GM13977 (cell line): ENCODE measurements at regions not wholly inside any gene's neighbourhood (a gene's known extent, or its start where the extent isn't known, plus 50 kb on each side); places are given as distances from the start of the nearest gene placed in this dataset.

ENCODE experiments used
- DNase-seq: peaks from one replicate; pipeline ENCODE4 v3.0.0; 2012; ENCODE audit warnings: low spot score
- in situ Hi-C: fragments of 300-500 bp; cut with MboI; formaldehyde crosslinking; loops from one replicate; pipeline ENCODE4 v1.12.0; 2022; ENCODE audit warnings: low sequenced_read_pairs, low pct_unique_long_range_greater_than_20kb, mixed read lengths, inconsistent platforms; ENCODE audit not compliant: unreplicated experiment
- TF ChIP-seq, protein P1 (sequence below): IDR thresholded peaks from 2 replicates; pipeline ENCODE4 v1.5.1; 2012; ENCODE audit warnings: mild to moderate bottlenecking, control low read depth; ENCODE audit not compliant: insufficient read depth; ENCODE audit errors: extremely low read depth, missing control alignments

DNA sequence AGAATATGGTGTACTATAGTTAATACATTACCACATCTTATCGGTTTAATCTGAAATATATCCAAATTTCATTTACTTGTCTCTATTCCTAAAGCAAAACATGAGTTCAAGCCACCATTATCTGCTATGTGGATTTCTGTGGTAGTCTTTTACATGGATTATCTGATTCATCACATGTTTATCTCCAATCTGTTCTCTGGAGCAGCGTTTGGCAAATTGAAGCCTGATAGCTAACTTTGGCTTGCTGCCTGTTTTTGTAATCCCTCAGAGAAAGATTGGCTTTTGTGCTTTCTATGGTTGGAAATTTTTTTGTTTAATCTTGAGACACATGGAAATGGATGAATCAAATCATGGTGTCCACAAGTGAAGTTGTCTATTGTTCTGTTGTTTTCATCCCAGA is 274.3 kb downstream of the JRKL start:
- in situ Hi-C loops: no loop called here
- DNase-seq: no peak
- TF ChIP-seq, protein P1, sequence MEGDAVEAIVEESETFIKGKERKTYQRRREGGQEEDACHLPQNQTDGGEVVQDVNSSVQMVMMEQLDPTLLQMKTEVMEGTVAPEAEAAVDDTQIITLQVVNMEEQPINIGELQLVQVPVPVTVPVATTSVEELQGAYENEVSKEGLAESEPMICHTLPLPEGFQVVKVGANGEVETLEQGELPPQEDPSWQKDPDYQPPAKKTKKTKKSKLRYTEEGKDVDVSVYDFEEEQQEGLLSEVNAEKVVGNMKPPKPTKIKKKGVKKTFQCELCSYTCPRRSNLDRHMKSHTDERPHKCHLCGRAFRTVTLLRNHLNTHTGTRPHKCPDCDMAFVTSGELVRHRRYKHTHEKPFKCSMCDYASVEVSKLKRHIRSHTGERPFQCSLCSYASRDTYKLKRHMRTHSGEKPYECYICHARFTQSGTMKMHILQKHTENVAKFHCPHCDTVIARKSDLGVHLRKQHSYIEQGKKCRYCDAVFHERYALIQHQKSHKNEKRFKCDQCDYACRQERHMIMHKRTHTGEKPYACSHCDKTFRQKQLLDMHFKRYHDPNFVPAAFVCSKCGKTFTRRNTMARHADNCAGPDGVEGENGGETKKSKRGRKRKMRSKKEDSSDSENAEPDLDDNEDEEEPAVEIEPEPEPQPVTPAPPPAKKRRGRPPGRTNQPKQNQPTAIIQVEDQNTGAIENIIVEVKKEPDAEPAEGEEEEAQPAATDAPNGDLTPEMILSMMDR: no peak

DNA sequence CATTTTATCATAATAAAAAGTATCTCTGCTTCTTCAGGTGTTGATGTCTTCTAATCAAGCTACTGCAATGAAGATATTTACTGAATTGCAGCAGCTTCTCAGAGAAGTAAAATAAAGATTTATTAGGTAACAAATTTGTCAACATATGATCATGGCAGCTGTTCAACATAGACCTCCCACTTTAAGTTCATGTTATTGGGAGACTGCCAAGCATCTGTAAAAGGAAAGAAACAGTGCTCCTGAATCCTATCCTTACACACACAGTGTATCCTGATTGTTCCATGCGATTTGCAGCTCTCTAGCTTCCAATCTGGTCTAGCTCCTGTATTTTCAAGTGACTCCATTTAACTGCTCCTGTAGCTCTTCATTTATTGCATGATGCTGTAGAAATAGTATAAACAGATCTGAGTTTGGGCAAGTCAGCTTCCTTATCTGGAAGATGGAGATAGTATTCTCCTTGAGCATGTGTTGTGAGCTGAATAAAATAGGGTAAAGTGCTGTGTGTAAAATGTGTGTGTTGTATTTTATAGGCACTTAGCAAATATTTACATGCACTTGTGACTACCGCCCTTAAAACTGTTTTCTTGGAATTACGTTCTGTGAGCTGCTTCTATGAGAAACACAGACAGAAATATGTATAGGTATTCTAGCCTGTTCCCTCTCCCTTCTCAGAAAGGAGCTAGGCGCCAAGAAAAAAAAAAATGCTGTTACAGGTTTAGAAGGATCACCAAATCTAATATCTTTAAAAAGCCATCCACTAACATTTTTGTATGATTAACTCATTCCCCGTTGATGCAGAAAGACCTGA is 290.6 kb downstream of the JRKL start:
- in situ Hi-C loops: no loop called here
- TF ChIP-seq, protein P1: no peak
- DNase-seq: no peak

- in situ Hi-C loops: no loop called here
Measured at GRCh38 chr11:96681019-96681716, 291.4 kb downstream of the JRKL start.

GRCh38 chr11:96694338-96694737 is 304.5 kb downstream of the JRKL start:
- in situ Hi-C loops: no loop called here
- TF ChIP-seq, protein P1: no peak
- DNase-seq: no peak

More at GRCh38 chr11:96681019-96681716, 291.4 kb downstream of the JRKL start:
- DNase-seq: no peak
- TF ChIP-seq, protein P1: no peak

- no peak for DNase-seq
- TF ChIP-seq, protein P1: no peak
- in situ Hi-C loops: no loop called here
Measured at GRCh38 chr11:96696731-96697130, 306.9 kb downstream of the JRKL start.

- TF ChIP-seq, protein P1: no peak
- in situ Hi-C loops: no loop called here
- no peak for DNase-seq
Measured at GRCh38 chr11:96697466-96697865, 307.7 kb downstream of the JRKL start.
